ENCODE measurements at regions not wholly inside any gene's neighbourhood (a gene's known extent, or its start where the extent isn't known, plus 50 kb on each side); places are given as distances from the start of the nearest gene placed in this dataset.

GRCh38 chrX:51144828-51145442, 187.7 kb upstream of the NUDT10 start:
- Histone ChIP-seq H3K27me3 (ENCODE audit: low read depth) (no peaks in the 10 kb centered on the region), H3K27ac (no peak overlapping the region), H3K4me3 (no peak overlapping the region), H3K36me3 (no peaks in the 10 kb centered on the region), H3K9me3 (no peaks in the 10 kb centered on the region), H3K4me1 (no peaks in the 10 kb centered on the region)
- TF ChIP-seq, protein P1, sequence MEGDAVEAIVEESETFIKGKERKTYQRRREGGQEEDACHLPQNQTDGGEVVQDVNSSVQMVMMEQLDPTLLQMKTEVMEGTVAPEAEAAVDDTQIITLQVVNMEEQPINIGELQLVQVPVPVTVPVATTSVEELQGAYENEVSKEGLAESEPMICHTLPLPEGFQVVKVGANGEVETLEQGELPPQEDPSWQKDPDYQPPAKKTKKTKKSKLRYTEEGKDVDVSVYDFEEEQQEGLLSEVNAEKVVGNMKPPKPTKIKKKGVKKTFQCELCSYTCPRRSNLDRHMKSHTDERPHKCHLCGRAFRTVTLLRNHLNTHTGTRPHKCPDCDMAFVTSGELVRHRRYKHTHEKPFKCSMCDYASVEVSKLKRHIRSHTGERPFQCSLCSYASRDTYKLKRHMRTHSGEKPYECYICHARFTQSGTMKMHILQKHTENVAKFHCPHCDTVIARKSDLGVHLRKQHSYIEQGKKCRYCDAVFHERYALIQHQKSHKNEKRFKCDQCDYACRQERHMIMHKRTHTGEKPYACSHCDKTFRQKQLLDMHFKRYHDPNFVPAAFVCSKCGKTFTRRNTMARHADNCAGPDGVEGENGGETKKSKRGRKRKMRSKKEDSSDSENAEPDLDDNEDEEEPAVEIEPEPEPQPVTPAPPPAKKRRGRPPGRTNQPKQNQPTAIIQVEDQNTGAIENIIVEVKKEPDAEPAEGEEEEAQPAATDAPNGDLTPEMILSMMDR (IDR thresholded peaks at IDR 0.05) = peak; percentile 56
- DNase-seq (no peak), ATAC-seq (peak; percentile 64 to 71)
- intact Hi-C loops (cut with DNase I) = no loop called here

- no peak for DNase-seq
- no peak for ATAC-seq
Observed at GRCh38 chrX:51148848-51149247, 183.8 kb upstream of the NUDT10 start.

GRCh38 chrX:51151734-51152133, 180.9 kb upstream of the NUDT10 start:
- Histone ChIP-seq H3K4me3 (no peak overlapping the region), H3K27me3 (ENCODE audit: low read depth) (no peaks in the 10 kb centered on the region), H3K4me1 (no peaks in the 10 kb centered on the region), H3K36me3 (no peaks in the 10 kb centered on the region), H3K9me3 (no peaks in the 10 kb centered on the region), H3K27ac (no peak overlapping the region)
- ATAC-seq (no peak), DNase-seq (no peak)
- intact Hi-C loops (cut with DNase I) = no loop called here
- TF ChIP-seq, protein P1 (IDR thresholded peaks at IDR 0.05) = no peak

More at GRCh38 chrX:51148848-51149247, 183.8 kb upstream of the NUDT10 start:
- no peaks in the 10 kb centered on the region for H3K27me3 ChIP-seq (ENCODE audit: low read depth)
- H3K4me3 ChIP-seq = no peak overlapping the region
- no peaks in the 10 kb centered on the region for H3K36me3 ChIP-seq
- TF ChIP-seq, protein P1 (IDR thresholded peaks at IDR 0.05) = no peak
- no peaks in the 10 kb centered on the region for H3K4me1 ChIP-seq
- no peaks in the 10 kb centered on the region for H3K9me3 ChIP-seq
- intact Hi-C loops (cut with DNase I) = no loop called here
- no peak overlapping the region for H3K27ac ChIP-seq

DNA sequence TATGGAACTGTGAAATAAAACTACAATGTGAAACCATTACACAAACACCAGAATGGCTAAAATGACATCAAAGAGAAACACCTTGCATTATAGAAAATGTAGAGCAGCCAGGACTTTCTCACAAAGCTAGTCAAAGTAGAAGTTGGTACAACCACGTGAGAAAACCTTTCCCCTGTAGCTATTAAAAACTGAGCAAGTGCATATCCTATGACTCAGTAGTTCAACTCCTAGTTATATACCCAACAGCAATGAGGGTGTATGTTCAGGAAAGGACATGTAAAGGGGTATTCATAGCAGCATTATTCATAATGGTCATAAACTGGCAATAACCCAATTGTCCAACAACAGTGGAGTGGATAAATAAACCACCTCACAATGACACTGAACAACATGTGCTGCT, 177.5 kb upstream of the NUDT10 start:
- TF ChIP-seq, protein P1 (IDR thresholded peaks at IDR 0.05) = no peak
- DNase-seq (no peak), ATAC-seq (no peak)
- H3K4me1 ChIP-seq = no peaks in the 10 kb centered on the region
- no peaks in the 10 kb centered on the region for H3K27me3 ChIP-seq (ENCODE audit: low read depth)
- no peaks in the 10 kb centered on the region for H3K36me3 ChIP-seq
- intact Hi-C loops (cut with DNase I) = no loop called here
- H3K27ac ChIP-seq = no peak overlapping the region
- H3K4me3 ChIP-seq = no peak overlapping the region
- no peaks in the 10 kb centered on the region for H3K9me3 ChIP-seq

DNA sequence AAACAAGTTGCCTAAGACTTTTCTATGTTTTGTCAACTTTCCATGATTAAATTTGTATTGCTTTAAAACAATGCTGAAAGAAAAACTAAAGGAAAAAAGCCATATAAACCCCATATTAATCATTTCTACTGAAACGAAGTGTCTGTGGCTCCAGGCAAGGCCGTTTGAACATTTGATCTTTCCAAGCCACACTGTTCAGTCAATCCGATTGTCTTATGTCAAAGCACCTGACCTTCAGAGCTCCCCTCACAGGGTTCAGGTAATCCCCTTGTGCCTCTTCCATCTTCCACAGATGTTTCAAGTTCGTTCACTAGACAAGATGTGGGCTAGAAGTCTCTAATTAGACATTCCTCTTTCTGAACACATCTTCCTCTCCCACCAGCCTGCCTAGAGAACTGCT, 177.1 kb upstream of the NUDT10 start:
- H3K9me3 ChIP-seq = no peaks in the 10 kb centered on the region
- no peaks in the 10 kb centered on the region for H3K27me3 ChIP-seq (ENCODE audit: low read depth)
- no peak overlapping the region for H3K4me3 ChIP-seq
- no peaks in the 10 kb centered on the region for H3K36me3 ChIP-seq
- no peaks in the 10 kb centered on the region for H3K4me1 ChIP-seq
- DNase-seq (no peak), ATAC-seq (no peak)
- TF ChIP-seq, protein P1 (IDR thresholded peaks at IDR 0.05) = no peak
- intact Hi-C loops (cut with DNase I) = no loop called here
- H3K27ac ChIP-seq = no peak overlapping the region
